NCI-H774 (cell line): ENCODE measurements at regions not wholly inside any gene's neighbourhood (a gene's known extent, or its start where the extent isn't known, plus 50 kb on each side); places are given as distances from the start of the nearest gene placed in this dataset.

Experiments
- DNase-seq: peaks from one replicate; lab custom pipeline; 2025; lab: John Stamatoyannopoulos, UW

DNA sequence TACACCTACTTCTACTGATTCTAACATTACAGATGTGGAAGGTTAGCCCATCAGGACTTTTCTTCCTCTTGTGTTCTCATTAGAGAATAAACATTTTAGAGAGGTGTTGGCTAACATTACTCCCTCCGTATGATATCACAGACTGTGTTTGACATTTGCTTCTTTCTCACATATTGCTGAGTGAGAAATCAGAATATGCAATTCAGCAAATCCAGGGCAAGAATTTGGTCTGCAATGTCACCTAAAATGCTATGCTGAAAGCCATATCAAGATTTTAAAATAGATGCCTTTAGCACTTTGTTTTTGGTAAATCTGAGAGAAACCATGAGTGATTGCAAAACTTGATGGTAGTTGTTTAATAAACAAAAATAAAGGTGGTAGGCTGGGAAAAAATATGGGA is 319.1 kb downstream of the C4orf33 start:
- no peak for DNase-seq

- no peak for DNase-seq
These were observed 324.7 kb downstream of the C4orf33 start for GRCh38 chr4:129420637-129421036.

DNA sequence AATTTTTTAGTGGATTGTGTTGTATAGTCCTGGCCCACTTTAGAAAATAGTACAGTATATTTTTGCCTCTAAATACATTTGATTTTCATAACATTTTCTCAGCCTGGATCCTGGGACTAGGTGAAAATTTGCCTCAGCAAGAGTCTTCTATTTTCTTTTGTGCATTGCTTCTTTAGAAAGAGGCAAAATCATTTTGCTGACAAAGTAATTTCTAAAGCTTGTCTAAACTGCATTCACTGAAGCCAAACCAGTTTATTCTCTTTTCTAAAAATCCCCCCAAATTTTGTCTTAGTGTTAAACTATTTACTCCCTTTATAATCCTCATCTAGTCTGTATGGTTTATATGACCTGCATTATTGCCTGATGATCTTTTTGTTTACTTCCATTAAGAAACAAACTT is 326.3 kb downstream of the C4orf33 start:
- no peak for DNase-seq

GRCh38 chr4:129428454-129428853 is 332.5 kb downstream of the C4orf33 start:
- no peak for DNase-seq

- no peak for DNase-seq
These were observed 333.8 kb downstream of the C4orf33 start for GRCh38 chr4:129429581-129430320.

GRCh38 chr4:129437347-129437746 is 341.4 kb downstream of the C4orf33 start:
- no peak for DNase-seq

DNA sequence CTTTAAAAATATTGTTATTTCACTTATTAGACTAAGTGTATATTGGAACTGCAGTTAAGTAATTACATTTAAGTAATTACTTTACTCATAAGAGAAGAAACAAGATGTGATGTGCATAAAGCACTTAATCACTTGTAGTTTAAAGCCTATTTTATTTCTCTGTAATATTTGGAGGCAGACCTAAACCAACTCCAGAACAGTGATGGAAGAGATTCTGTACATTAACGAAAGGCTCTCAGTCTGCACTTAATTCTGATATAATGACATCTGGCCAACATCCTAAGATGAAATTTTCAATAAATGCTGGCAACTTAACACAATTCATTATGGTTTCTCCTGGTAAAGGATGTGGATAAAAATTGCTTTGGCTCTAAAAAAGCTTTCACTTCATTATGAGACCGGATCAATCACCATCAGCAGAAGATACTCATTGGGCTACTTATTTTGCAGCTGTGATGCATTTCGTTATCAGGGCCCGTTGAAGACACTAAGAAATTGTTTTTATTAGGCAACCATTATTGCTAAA is 342.6 kb downstream of the C4orf33 start:
- no peak for DNase-seq

GRCh38 chr4:129446074-129446473 is 350.1 kb downstream of the C4orf33 start:
- no peak for DNase-seq

GRCh38 chr4:129453524-129454200 is 357.7 kb downstream of the C4orf33 start:
- DNase-seq: no peak

- DNase-seq: peak; percentile 44
These were observed 359.5 kb downstream of the C4orf33 start for GRCh38 chr4:129455482-129455881.

GRCh38 chr4:129468624-129469023 is 372.7 kb downstream of the C4orf33 start:
- DNase-seq: no peak

GRCh38 chr4:129474698-129475097 is 378.7 kb downstream of the C4orf33 start:
- DNase-seq: no peak

DNA sequence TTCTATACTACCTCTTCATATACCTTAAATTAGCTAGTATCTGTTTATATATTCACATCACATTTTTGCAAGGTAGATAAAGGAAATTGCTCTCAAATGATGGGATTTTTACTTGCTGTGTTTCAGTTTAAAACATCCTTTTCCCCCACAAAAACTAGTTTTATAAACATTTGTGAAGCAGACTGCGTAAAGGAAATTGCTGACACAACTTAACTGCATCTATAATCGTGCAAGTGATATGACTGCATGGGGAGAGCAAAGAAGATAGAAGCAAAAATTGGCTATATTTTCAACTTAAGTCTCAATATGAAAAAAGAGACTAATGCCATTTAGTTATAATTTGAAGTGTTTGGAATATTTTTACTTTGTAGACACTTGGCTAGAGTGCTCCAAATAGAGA is 385.2 kb downstream of the C4orf33 start:
- DNase-seq: no peak

DNA sequence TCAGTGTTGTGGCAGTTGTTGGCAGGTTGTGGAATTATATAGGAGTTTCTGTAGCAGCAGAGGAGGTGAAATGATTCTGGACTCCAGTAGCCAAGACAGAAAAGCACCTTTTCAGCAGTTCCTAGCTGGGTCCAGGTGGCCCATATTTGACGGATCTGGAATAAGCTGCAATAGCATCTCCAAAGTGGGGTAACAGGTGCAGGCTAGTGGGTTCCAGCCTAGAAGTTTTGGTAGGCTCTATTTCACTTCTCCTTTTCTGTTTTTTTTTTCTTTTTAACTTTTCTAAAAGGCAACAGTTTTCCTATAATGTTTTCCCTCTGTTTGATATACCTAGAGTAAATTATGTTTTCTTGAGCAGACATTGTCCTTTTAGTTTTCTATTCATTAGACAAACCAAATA is 392.5 kb downstream of the C4orf33 start:
- no peak for DNase-seq

- no peak for DNase-seq
These were observed 394.6 kb downstream of the C4orf33 start for GRCh38 chr4:129490516-129490915.

DNA sequence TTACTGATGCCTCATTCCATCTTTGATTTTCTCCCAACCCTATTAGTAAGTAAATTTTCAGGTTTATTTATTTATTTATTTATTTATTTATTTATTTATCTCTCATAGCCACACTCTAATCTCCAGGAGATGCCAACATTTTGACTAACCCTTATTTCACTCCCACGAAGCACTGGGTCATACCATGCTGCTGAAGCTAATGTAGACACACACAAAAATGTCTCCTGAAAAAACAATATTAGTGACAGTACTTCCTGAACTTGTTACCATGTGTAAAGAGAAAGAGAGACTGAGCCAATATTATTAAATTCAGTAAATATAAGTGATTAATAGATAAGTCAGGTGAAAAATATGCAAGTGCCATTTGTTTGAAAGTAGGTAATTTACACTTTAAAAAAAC is 402.7 kb downstream of the C4orf33 start:
- DNase-seq: no peak

GRCh38 chr4:129514852-129515251 is 418.9 kb downstream of the C4orf33 start:
- no peak for DNase-seq

GRCh38 chr4:129515356-129515755 is 419.4 kb downstream of the C4orf33 start:
- DNase-seq: no peak

- DNase-seq: no peak
These were observed 430.9 kb downstream of the C4orf33 start for GRCh38 chr4:129526812-129527211.

DNA sequence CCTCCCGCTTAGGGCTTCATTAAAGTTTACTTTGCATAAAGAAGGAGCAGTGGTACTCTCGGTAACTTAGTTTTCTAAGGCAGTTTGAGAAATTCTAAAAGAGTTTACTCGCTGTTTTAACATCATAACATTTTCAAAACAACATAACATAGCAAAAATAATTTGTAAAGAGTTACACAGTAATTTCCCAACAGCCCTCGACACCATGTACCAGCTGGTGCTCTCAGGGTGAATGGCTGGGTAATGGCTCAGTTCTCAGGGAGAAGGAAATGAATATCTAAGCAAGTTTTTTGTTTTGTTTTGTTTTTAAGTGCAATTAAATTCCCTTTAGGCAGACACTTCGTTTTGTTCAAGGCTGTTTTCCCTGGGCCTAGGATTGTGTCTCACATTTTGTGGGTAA is 435.3 kb downstream of the C4orf33 start:
- no peak for DNase-seq

DNA sequence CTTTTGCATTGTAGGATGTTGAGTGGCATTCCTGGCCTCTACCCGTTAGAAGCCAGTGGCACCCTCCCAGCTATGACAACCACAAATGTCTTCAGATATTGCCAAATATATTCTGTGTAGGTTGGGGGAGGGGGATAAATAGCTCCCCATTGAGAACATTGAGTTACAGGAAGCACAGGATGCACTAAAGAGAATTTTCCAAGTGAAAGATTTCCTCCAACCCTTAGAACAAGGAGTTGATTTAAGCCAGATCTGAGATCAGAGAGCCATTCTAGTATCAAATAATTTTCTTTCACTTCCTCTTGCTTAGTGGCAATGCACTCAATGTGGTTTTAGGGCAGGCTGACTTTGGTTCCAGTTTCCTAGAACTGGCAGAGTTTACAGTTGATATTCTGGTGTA is 436.6 kb downstream of the C4orf33 start:
- DNase-seq: no peak

- DNase-seq: no peak
These were observed 447.3 kb downstream of the C4orf33 start for GRCh38 chr4:129543299-129543698.

DNA sequence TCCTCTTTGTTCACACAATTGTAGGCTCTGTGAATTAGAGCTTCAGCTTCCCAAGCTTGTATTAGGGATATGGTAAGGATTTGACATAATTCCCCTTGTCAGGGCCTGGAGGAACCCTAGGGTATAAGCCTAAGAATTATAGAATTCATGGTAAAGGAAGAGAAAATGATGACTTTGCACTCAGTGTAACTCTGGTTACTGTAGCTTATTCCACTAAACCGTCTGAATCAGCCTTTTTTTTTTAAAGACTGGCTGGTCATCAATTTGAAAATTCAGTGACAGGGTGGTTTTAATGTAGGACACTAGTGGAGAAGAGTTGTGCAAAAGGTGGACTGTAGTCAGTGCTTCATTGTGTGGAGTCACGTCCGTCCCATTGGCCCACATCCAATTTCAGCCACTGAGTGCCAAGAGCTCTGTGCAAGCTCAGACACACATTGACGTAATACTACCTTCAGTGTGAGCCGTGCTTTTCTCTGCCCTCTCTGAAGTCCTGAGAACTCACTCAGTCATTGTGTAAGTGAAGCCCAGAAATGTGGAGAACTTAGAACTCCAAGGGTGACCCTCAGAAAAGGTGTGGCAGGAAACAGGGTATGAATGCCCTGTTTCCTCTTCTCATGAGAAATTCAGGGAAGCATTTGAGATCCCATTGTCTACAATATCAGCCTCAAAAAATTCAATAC is 449.8 kb downstream of the C4orf33 start:
- peak; percentile 41 for DNase-seq
